ENCODE measurements at regions not wholly inside any gene's neighbourhood (a gene's known extent, or its start where the extent isn't known, plus 50 kb on each side); places are given as distances from the start of the nearest gene placed in this dataset.

GRCh38 chr5:2906302-2907090, 155.0 kb upstream of the IRX2 start:
- Histone ChIP-seq H3K79me2 (ENCODE audit: low read length) (no peaks in the 10 kb centered on the region), H3K9ac (ENCODE audit: low read length) (no peak overlapping the region), H3K9me2 (replicated peaks; ENCODE audit: low read length) (no peaks in the 10 kb centered on the region), H3K27me3 (ENCODE audit: low read length) (peaks cover 19% of the 10 kb centered on the region), H3K36me3 (ENCODE audit: low read depth, low read length) (no peaks in the 10 kb centered on the region), H2AFZ (ENCODE audit: low read length) (no peak overlapping the region), H3K4me1 (ENCODE audit: insufficient read depth, low read length) (no peaks in the 10 kb centered on the region), H3K27ac (ENCODE audit: low read length) (no peak overlapping the region), H4K20me1 (ENCODE audit: low read length) (no peaks in the 10 kb centered on the region), H3K4me2 (ENCODE audit: low read length) (no peak overlapping the region), H3K9me3 (ENCODE audit: low read length) (0 out of 2 replicates have a peak, but pooled peaks cover 3% of the 10 kb centered on the region), H3F3A (ENCODE audit: low read length, unreplicated experiment) (no peaks in the 10 kb centered on the region), H3K4me3 (ENCODE audit: low read length) (no peak overlapping the region)
- intact Hi-C loops (cut with micrococcal nuclease): no loop called here
- ATAC-seq (no peak), DNase-seq (no peak)
- POLR2A ChIA-PET (ENCODE audit: unreplicated experiment): no interaction called here
- BruUV-seq (replicated peaks): no TSS peak
- CTCF ChIA-PET: no interaction called here
- TF ChIP-seq EZH2 (IDR thresholded peaks at IDR 0.05; ENCODE audit: low read length, unreplicated experiment) (no peak), CTCF (conservative IDR thresholded peaks at IDR 0.05; ENCODE audit: low read depth, low read length) (no peak), EZH2phosphoT487 (IDR thresholded peaks at IDR 0.05; ENCODE audit: borderline replicate concordance, low read length) (no peak)

- TF ChIP-seq EZH2phosphoT487 (IDR thresholded peaks at IDR 0.05; ENCODE audit: borderline replicate concordance, low read length) (no peak), EZH2 (IDR thresholded peaks at IDR 0.05; ENCODE audit: low read length, unreplicated experiment) (no peak), CTCF (conservative IDR thresholded peaks at IDR 0.05; ENCODE audit: low read depth, low read length) (no peak)
- Histone ChIP-seq H3K27me3 (ENCODE audit: low read length) (peaks cover 19% of the 10 kb centered on the region), H3K9ac (ENCODE audit: low read length) (no peak overlapping the region), H3K27ac (ENCODE audit: low read length) (no peak overlapping the region), H3F3A (ENCODE audit: low read length, unreplicated experiment) (no peaks in the 10 kb centered on the region), H3K4me3 (ENCODE audit: low read length) (no peak overlapping the region), H2AFZ (ENCODE audit: low read length) (no peak overlapping the region), H3K79me2 (ENCODE audit: low read length) (no peaks in the 10 kb centered on the region), H3K9me2 (replicated peaks; ENCODE audit: low read length) (no peaks in the 10 kb centered on the region), H3K4me1 (ENCODE audit: insufficient read depth, low read length) (no peaks in the 10 kb centered on the region), H3K4me2 (ENCODE audit: low read length) (no peak overlapping the region), H3K36me3 (ENCODE audit: low read depth, low read length) (no peaks in the 10 kb centered on the region), H3K9me3 (ENCODE audit: low read length) (0 out of 2 replicates have a peak, but pooled peaks cover 3% of the 10 kb centered on the region), H4K20me1 (ENCODE audit: low read length) (no peaks in the 10 kb centered on the region)
- ChIA-PET CTCF (no interaction called here), POLR2A (ENCODE audit: unreplicated experiment) (no interaction called here)
- no TSS peak for BruUV-seq (replicated peaks)
- ATAC-seq: no peak
- DNase-seq: no peak
- intact Hi-C loops (cut with micrococcal nuclease): no loop called here
Observed at GRCh38 chr5:2905741-2906140, 154.3 kb upstream of the IRX2 start.

GRCh38 chr5:2904956-2905355, 153.5 kb upstream of the IRX2 start:
- ChIA-PET CTCF (no interaction called here), POLR2A (ENCODE audit: unreplicated experiment) (no interaction called here)
- H3K27me3 ChIP-seq (ENCODE audit: low read length): peaks cover 19% of the 10 kb centered on the region
- H3K79me2 ChIP-seq (ENCODE audit: low read length): no peaks in the 10 kb centered on the region
- H2AFZ ChIP-seq (ENCODE audit: low read length): no peak overlapping the region
- H3K9me3 ChIP-seq (ENCODE audit: low read length): 0 out of 2 replicates have a peak, but pooled peaks cover 3% of the 10 kb centered on the region
- H3F3A ChIP-seq (ENCODE audit: low read length, unreplicated experiment): no peaks in the 10 kb centered on the region
- no peaks in the 10 kb centered on the region for H4K20me1 ChIP-seq (ENCODE audit: low read length)
- H3K9me2 ChIP-seq (replicated peaks; ENCODE audit: low read length): no peaks in the 10 kb centered on the region
- intact Hi-C loops (cut with micrococcal nuclease): no loop called here
- no peak overlapping the region for H3K27ac ChIP-seq (ENCODE audit: low read length)
- TF ChIP-seq EZH2 (IDR thresholded peaks at IDR 0.05; ENCODE audit: low read length, unreplicated experiment) (no peak), CTCF (conservative IDR thresholded peaks at IDR 0.05; ENCODE audit: low read depth, low read length) (no peak), EZH2phosphoT487 (IDR thresholded peaks at IDR 0.05; ENCODE audit: borderline replicate concordance, low read length) (no peak)
- DNase-seq: no peak
- no peak overlapping the region for H3K4me2 ChIP-seq (ENCODE audit: low read length)
- no peaks in the 10 kb centered on the region for H3K36me3 ChIP-seq (ENCODE audit: low read depth, low read length)
- H3K4me3 ChIP-seq (ENCODE audit: low read length): no peak overlapping the region
- ATAC-seq: no peak
- H3K9ac ChIP-seq (ENCODE audit: low read length): no peak overlapping the region
- no peaks in the 10 kb centered on the region for H3K4me1 ChIP-seq (ENCODE audit: insufficient read depth, low read length)
- BruUV-seq (replicated peaks): no TSS peak
